RCC 7860 (cell line): ENCODE measurements at regions not wholly inside any gene's neighbourhood (a gene's known extent, or its start where the extent isn't known, plus 50 kb on each side); places are given as distances from the start of the nearest gene placed in this dataset.
"Not testable (repeated sequence)": the region's sequence is repeated elsewhere in the genome, so short reads cannot be mapped to it uniquely, and the experiment has no call there.

Experiments
- DNase-seq: peaks from one replicate; pipeline ENCODE4 v3.0.0-alpha.2; 2015; ENCODE audit warnings: low spot score
- FAIRE-seq: peaks from 2 replicates; lab custom pipeline; 2012; peaks lifted over from hg19 to GRCh38; lab: Jason Lieb, UNC

DNA sequence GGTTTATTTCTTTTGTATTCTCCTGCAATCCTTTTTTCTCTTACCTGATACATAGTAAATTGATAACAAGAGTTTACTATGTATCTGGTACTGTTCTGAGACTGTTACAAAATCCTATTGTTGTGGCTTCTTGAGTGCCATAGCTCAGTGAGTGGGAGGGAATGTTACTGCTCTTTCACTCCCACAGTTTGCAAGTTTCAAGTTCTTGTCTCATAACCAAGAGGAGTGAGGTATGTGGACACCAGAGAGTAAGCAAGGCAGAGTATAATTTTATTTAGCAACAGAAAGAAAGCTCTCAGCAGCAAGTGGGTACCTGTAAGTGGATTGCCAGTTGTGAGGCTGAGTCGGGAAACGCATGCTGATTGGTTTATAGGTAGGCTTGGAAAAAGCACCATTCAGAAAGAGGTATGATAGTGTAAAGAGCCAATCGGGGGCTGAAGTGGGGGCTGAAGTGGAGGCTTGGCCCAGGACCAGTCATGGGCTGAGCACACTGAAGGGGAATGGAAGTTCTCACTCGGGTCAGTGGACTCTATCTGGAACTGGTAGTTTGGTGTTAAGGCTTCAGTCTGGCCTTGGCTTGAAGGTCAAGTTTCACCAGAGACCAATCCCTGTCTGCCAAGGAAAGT, 850.8 kb downstream of the TMTC2 start:
- DNase-seq (no peak), FAIRE-seq (no peak)

DNA sequence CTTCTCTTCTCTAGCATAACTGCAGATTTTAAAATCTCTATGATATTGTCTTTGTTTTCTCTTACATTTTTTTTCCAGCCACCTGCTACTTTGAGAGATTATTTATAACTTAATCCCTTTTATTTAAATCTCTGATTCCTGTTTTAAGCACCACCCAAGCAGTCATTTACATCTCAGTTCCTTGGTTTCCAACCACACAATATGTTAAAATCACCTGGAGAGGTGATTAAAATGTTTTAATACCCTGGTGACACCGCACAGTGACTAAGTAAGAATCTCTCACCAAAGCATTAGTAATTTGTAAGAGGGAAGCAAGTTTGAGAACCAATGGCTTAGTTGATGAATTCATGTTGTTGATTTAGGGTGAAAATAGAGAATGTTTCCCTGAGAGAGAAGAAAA, 849.8 kb downstream of the TMTC2 start:
- FAIRE-seq (no peak), DNase-seq (no peak)

DNA sequence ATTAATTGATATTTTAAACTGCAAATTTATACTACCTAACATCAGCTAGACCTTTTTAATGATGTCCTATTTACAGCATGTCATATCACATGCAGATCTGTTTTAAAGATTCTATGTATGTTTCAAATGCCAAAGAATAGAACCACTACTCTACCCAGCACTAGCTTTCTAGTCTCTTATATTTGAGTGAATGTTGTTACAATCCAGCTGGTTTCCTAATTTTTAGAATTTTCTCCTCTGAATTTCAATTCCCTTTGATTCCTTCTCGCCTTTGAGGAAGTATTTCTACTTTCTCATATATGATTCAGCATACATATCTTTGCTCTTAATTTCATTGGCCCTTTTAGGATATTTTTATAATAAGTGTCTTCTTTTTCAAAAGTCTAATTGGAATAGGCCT, 841.9 kb downstream of the TMTC2 start:
- FAIRE-seq (no peak), DNase-seq (no peak)

DNA sequence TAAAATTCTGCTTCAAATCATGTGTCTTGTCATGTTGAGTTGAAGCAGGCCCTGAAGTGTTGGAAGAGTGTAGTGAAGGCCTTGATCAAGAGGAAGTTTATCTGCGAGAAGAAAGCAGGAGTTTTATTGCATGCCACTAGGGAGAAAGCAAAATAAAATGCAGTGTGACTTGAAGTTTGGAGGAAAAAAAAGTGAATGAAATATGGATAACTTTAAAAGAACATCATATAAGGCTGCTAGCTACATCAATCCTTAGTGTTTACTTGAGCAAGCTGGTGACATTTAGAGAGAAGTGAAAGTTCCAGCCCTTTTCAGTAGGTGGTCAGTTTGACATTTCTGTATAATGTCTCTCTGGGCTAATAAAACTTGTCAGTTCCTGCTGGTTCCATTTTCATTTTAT, 841.1 kb downstream of the TMTC2 start:
- FAIRE-seq (no peak), DNase-seq (no peak)

DNA sequence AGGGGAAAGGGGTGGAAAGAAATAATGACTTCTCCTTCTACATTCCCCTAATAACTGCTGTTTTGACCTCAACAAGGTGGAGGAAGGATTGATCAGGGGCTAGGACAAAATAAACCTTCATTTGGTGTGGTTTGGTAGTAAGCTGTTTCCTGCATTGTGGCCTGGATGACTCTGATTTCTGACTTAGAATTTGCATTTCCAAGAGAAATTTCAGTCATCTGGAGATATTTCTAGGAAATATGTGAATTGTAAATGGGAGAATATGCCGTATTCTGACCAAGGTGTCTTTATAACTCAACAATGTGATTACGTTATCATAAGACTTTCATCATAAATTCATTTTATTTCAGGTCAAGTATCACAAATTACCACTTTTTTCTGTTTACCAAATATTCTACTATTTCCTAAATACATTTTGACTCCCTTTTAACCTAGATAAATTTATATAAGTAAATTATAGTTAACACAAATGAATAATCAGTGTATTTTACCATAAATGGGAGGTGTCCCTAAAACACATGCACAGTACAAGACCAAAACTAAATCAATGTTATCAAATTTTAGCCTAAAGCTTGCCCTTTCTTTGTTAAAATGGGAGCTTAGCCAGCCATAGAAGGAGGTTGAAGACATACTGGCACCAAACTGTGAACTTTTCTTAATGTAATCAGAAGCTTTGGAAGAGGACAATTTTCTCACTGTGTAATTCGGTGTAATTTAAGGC, 828.8 kb downstream of the TMTC2 start:
- DNase-seq (no peak), FAIRE-seq (no peak)

DNA sequence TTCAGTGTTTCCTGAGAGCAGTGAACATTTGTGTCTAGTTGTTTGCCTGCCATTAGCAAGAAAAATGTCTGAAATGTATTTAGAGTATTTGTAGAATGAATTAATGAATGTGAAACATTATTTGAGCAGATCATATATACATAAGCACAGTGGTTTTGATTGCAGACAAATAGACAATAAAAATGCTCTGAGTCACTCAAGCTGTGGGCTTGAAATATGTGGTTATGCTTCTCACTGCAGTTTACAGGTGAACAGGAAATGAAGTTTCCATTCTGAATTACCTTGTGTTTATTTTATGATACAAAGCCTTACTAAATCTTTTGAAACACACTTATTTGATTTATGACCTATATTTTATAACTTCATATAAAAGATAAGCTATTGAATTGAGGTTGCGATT, 827.7 kb downstream of the TMTC2 start:
- DNase-seq, result no peak
- no peak for FAIRE-seq

DNA sequence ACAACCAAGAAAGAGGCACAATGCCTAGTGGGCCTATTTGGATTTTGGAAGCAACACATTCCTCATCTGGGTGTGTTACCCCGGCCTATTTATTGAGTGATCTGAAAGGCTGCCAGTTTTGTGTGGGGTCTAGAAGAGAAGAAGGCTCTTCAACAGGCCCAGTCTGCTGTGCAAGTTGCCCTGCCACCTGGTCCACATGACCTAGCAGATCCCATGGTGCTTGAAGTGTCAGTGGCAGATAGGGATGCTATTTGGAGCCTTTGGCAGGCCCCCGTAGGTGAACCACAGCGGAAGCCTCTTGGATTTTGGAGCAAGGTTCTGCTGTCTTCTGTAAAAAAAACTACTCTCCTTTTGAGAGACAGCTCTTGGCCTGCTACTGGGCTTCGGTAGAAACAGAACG, 820.1 kb downstream of the TMTC2 start:
- no peak for DNase-seq
- FAIRE-seq, result no peak

DNA sequence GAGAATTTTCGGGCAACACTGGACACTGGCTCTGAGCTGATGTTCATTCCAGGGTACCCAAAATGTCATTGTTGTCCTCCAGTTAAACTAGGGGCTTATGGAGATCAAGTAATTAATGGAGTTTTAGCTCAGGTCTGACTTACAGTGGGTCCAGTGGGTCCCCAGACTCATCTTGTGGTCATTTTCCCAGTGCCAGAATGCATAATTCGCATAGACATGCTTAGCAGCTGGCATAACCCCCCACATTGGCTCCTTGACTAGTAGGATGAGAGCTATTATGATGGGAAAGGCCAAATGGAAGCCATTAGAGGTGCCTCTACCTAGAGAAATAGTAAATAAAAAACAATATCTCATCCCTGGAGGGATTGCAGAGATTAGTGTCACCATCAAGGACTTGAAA, 818.9 kb downstream of the TMTC2 start:
- FAIRE-seq, result no peak
- DNase-seq, result no peak

DNA sequence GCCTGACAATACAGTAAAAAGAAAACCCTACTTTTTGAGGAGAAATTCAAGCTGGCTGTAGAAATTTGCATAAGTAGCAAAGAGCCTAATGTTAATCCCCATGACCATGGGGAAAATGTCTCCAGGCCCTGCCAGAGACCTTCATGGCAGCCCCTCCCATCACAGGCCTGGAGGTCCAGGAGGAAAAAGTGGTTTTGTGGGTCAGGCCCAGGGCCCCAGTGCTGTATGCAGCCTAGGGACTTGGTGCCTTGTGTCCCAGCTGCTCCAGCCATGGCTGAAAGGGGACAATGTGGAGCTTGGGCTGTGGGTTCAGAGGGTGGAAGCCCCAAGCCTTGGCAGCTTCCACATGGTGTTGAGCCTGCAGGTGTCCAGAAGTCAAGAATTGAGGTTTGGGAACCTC, 813.2 kb downstream of the TMTC2 start:
- DNase-seq, FAIRE-seq: not testable (repeated sequence)

DNA sequence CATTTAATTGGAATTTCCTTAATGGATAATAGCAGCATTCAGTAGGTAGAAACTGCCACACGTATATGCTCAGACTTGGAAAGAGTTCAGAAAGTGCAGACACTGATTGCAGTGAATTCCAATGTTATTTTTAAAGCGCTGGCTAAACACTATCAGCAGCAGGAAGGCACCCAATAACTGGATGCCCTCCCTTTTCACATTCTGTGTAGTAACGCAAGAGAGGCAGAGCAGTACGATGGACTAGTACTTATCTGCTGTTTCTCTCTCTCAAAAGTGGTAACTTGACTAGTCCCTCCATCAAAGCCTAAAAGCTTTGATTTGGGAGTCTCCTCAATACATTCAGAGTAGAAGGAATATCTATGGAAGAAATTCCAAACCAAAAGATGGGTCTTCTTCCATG, 791.0 kb downstream of the TMTC2 start:
- FAIRE-seq, result no peak

DNA sequence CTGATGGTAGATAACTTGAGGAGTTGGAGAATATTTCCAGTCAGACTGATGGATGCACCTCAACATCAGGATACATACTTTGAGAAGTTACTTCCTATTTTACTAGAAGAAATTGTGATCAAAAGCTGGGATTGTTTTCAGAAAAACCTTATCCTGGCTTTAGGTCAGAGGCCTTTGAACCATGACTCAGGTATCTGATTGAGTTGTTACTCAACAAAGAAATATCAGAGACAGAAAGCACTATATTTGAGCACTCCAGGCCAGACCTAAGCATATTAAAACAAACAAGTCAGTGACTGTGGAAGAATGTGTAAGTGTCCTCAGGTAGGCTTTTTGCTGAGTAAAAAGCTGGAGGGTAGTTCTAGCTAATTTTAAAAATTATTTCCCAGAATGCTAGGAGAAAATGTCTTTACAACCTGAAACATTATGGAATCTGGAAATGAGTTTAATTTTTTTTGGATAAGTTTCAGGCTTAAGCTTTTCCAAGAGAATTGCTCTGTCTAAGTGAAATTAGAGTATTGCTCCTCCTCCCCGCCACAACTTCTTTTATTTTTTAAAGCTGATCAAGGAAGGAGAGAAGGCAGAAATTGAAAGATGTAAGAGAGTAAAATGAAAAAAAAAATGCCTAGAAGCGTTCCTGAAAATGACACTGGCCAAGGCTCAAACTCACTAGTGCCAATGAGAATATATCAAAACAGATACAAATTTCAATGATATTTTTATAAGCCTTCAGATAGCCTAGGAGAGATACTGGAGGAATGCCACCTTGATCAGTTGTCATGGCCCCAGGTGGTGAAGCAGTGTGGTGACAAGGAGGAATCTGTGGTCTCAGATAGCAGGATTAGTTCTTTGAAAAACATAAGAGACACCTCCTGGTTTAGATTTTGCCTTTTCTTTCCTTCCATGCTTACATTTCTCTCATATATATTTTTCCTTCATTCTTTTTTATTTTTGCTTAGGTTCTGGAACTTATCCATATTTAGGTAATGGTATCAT, 790.3 kb downstream of the TMTC2 start:
- FAIRE-seq (no peak), DNase-seq (no peak)

More for the DNA sequence above, 791.0 kb downstream of the TMTC2 start:
- no peak for DNase-seq

DNA sequence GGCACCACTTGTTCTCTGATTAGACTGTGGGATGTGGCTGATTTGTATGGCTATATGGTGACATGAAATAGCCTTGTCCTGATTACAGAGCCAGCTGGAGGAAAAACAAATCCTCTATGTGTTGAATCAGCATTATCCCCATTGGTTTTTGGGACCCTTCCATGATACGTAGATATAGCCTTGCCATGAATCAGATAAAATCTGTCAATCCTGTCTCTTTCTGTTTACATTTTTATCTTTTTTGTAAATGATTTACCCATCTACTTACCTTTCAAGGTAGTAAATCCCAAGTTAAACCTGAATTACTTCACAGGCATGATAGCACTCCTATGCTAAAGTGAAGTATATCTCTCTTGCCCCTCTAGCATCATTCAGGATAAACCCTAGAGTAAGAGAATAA, 789.3 kb downstream of the TMTC2 start:
- no peak for FAIRE-seq

DNA sequence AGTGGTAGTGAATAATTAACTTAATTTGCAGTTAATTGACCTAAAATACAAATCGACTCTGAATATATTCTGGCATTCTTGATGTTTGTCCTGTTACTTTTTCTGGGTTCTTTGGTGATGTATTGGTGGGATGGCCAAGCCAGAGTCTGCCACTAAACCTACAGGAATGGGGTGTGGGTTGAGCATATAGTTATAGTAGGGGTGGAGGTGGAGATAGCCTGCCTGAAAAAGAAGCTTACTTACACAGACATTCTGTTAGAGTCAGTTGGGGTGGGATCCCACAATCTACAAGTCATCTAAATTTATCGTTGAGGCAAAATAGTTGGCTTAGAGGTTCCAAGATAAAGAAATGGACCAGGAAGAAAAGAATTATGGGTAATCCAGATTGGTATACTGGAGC, 787.7 kb downstream of the TMTC2 start:
- DNase-seq (no peak), FAIRE-seq (no peak)

More for the DNA sequence above, 789.3 kb downstream of the TMTC2 start:
- no peak for DNase-seq

DNA sequence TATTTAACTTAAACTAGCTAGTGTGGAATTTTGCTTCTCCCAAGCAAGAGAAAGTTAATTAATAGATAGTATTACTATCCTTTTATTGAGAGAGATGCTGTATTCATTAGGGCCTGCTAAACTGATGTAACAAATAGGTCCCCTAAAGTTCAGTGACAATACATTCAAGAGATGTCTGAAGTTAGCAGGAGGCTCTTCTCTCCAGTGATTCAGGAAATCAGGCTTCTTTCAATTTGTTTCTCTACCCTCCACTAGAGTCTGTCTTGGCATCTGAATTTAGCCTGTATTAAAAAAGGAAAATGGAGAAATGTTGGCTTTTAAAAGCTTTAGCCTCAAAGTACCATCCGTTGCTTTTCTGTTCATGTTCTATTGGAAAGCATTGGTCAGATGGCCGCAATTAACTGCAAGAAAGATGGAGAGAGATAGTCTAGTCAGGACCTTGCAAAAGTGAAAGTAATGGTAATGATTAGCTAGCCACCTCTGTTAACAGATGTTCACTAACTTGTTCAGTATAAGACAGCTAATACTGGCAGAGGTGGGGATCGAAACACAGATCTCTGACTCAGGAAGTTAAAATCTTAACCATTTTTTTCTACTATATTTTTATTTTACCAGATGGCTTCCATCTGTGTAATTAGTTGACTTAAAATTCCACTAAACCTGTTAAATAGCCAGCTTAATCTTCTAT, 786.8 kb downstream of the TMTC2 start:
- no peak for DNase-seq
- FAIRE-seq, result no peak

DNA sequence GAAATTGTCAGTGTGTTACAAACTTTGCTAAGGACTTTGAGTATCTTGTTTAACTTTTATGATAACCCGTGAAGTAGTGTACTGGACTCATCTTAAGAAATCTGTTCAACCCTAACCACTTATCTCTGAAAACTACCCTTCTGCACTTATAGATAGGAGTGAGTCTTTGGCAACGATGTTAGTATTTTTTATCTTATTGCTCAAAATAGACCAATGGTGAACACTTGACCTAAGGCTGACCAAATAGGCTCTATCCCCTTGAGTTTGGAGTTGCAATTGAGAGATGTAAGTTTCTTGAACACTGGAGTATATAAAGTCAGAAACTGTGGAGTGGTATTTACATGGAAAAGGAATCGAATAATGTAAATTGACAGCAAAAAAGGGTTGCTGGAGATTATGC, 786.1 kb downstream of the TMTC2 start:
- DNase-seq, result no peak
- no peak for FAIRE-seq

DNA sequence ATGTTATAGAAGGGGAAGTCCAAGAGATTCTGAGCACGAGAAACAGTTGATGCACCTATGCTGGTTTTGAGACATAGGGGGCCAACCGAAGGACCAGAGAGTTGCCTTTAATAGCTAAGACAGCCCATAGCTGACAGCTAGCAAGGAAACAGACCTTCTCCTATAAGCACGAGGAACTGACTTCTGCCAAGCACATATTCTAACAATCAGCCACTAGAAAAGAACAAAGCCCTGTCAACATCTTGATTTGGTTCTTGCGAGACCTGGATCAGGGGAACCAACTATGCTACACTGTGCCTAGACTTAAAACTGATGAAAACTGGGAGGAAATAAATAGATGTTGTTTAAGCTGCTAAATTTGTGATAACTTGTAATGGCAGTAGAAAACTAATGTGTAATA, 785.6 kb downstream of the TMTC2 start:
- DNase-seq (no peak), FAIRE-seq (no peak)

DNA sequence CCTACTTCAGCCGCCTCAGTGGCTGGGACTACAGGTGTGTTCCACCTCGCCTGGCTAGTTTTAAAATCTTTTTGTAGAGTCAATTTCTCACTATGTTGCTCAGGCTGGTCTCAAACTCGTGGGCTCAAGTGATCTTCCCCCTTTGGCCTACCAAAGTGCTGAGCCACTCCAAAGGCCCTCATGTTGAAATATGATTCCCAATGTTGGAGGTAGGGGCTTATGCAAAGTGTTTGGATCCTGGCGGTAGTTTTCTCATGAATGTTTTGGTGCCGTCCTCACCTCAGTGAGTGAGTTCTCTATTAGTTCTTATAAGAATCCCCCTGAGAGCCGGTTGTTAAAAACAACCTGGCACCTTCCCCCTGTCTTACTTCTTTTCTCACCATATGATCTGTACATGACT, 784.6 kb downstream of the TMTC2 start:
- DNase-seq (no peak), FAIRE-seq (no peak)

DNA sequence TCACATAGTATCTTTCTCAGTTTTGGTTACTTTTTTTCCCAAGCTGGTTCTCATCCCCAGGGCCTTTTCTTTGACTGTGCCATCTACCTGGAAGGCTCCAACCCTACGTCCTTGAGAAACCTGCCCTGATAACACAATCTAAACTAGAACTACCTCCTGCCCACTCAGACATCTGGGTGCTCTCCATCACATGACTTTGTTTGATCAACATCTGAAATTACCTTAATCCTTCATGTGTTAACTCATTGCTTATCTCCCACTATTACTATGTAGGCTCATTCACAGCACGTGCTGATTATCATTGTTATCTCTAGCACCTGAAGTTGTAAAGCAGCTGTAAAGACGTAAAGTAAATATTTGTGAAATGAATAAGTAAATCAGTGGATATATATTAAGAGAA, 784.0 kb downstream of the TMTC2 start:
- no peak for DNase-seq
- no peak for FAIRE-seq

DNA sequence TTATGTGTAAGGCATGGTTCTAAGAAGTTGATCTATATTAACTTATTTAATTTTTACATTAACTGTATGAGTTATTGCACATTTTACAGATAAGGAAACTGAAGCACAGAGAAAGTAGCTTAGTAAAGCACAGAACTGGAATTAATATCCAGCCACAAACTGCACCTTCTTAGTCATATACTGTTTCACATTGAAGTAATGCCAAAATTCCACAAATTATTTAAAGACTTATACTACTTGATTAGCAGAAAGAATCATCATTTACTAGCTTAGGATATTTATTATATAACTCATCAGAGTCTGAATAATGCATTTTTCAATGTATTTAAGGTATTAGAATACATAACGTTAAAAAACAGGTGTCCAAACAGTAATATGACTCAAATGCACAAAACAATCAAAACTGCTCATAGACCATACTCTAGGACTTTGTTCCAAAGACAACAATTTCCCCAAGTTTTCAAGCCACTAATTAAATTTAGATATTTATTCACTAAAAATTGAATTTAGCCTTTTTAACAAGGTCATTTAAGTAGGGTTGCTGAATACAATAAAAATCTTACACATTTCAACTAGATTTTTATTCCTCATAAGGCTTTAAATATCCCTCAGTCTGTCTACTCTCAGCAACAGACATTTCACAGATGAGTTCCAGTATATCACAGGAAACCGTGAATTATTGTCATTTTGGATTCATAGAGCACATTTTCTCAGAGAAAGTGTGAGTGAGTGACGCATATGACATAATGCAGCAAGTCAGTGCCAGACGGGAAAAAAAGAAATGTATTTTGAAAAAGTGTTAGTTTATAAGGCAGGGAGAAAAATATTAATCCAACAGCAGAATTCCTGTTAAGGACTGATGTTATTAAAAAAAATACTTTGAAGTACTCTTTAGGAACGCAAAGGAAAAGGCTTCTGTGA, 782.5 kb downstream of the TMTC2 start:
- DNase-seq (no peak), FAIRE-seq (no peak)

DNA sequence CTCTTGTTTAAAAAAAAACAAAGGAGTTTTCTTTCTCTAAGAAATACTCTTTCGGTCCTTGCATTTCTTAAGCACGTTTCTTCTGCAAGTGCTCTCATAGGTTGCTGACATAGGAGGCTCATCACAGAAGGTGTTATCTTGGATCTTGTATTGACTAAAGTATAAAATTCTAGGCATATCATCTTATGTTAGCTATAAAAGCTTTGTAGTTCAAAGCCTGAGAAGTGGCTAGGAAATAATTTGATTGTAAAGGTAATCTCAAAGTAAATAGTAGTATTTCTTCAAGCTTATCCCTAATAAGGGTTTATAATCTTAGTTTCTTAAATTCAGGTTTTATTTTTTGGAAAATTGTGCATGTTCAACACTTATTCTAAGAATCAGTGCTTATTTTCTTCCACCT, 778.9 kb downstream of the TMTC2 start:
- FAIRE-seq, result no peak
- no peak for DNase-seq
